ENCODE measurements at regions not wholly inside any gene's neighbourhood (a gene's known extent, or its start where the extent isn't known, plus 50 kb on each side); places are given as distances from the start of the nearest gene placed in this dataset.

GRCh38 chr7:3162289-3162688, 118.6 kb upstream of the CARD11 start:
- TF ChIP-seq EGR1 (IDR thresholded peaks at IDR 0.05) (no peak), ZBTB7A (IDR thresholded peaks at IDR 0.05; ENCODE audit: low read depth) (no peak), MAX (IDR thresholded peaks at IDR 0.05) (no peak), YY1 (IDR thresholded peaks at IDR 0.05; ENCODE audit: low read depth) (no peak), USF1 (IDR thresholded peaks at IDR 0.05) (no peak), CEBPB (IDR thresholded peaks at IDR 0.05) (no peak), TCF12 (IDR thresholded peaks at IDR 0.05; ENCODE audit: low read depth) (no peak), FOXM1 (IDR thresholded peaks at IDR 0.05; ENCODE audit: borderline replicate concordance, low read depth) (no peak), EP300 (IDR thresholded peaks at IDR 0.05; ENCODE audit: borderline replicate concordance) (no peak), NFIC (IDR thresholded peaks at IDR 0.05) (no peak), REST (IDR thresholded peaks at IDR 0.05; ENCODE audit: low read depth) (no peak)

- TF ChIP-seq FOXM1 (IDR thresholded peaks at IDR 0.05; ENCODE audit: borderline replicate concordance, low read depth) (no peak), REST (IDR thresholded peaks at IDR 0.05; ENCODE audit: low read depth) (no peak), MAX (IDR thresholded peaks at IDR 0.05) (no peak), YY1 (IDR thresholded peaks at IDR 0.05; ENCODE audit: low read depth) (no peak), ZBTB7A (IDR thresholded peaks at IDR 0.05; ENCODE audit: low read depth) (no peak), RAD21 (IDR thresholded peaks at IDR 0.05; ENCODE audit: low read depth) (no peak), USF1 (IDR thresholded peaks at IDR 0.05) (no peak), NFIC (IDR thresholded peaks at IDR 0.05) (no peak), TCF12 (IDR thresholded peaks at IDR 0.05; ENCODE audit: low read depth) (no peak)
These were observed 120.7 kb upstream of the CARD11 start for GRCh38 chr7:3164380-3164792.

- TF ChIP-seq TEAD4 (IDR thresholded peaks at IDR 0.05) (no peak), RAD21 (IDR thresholded peaks at IDR 0.05; ENCODE audit: low read depth) (no peak), FOXM1 (IDR thresholded peaks at IDR 0.05; ENCODE audit: borderline replicate concordance, low read depth) (no peak), YY1 (IDR thresholded peaks at IDR 0.05; ENCODE audit: low read depth) (no peak), ZBTB7A (IDR thresholded peaks at IDR 0.05; ENCODE audit: low read depth) (no peak), TAF1 (IDR thresholded peaks at IDR 0.05; ENCODE audit: low read depth) (no peak), MAX (IDR thresholded peaks at IDR 0.05) (no peak), EP300 (IDR thresholded peaks at IDR 0.05; ENCODE audit: borderline replicate concordance) (no peak), REST (IDR thresholded peaks at IDR 0.05; ENCODE audit: low read depth) (no peak), TCF12 (IDR thresholded peaks at IDR 0.05; ENCODE audit: low read depth) (no peak), USF1 (IDR thresholded peaks at IDR 0.05) (no peak), CREB1 (IDR thresholded peaks at IDR 0.05; ENCODE audit: low read depth) (no peak), EGR1 (IDR thresholded peaks at IDR 0.05) (no peak), CEBPB (IDR thresholded peaks at IDR 0.05) (no peak), NFIC (IDR thresholded peaks at IDR 0.05) (no peak)
These were observed 122.3 kb upstream of the CARD11 start for GRCh38 chr7:3165681-3166580.
